Activated CD4-positive, alpha-beta T cell treated with anti-CD3 and anti-CD28 coated beads, Interleukin-2, amount 50 U/mL, for 24 hours (primary cell): ENCODE measurements at regions not wholly inside any gene's neighbourhood (a gene's known extent, or its start where the extent isn't known, plus 50 kb on each side); places are given as distances from the start of the nearest gene placed in this dataset.
"Not testable (repeated sequence)": the region's sequence is repeated elsewhere in the genome, so short reads cannot be mapped to it uniquely, and the experiment has no call there.

Source experiments
- DNase-seq, 2 donors: peaks; one replicate each; pipeline ENCODE4 v3.0.0-alpha.2; 2020; ENCODE audit warnings: low read depth in 1 of 2, low spot score in 1 of 2

- DNase-seq: no peak
Observed at GRCh38 chr10:7108141-7108540, 302.7 kb downstream of the SFMBT2 start.

GRCh38 chr10:7107285-7107684 lies 303.5 kb downstream of the SFMBT2 start:
- no peak for DNase-seq

GRCh38 chr10:7104379-7104778 lies 306.5 kb downstream of the SFMBT2 start:
- DNase-seq: not testable (repeated sequence)

GRCh38 chr10:7102557-7103349 lies 308.1 kb downstream of the SFMBT2 start:
- DNase-seq: no peak

- DNase-seq: no peak
Observed at GRCh38 chr10:7102084-7102483, 308.8 kb downstream of the SFMBT2 start.

GRCh38 chr10:7101451-7101850 lies 309.4 kb downstream of the SFMBT2 start:
- DNase-seq: no peak

GRCh38 chr10:7100032-7100702 lies 310.7 kb downstream of the SFMBT2 start:
- no peak for DNase-seq

GRCh38 chr10:7098160-7098762 lies 312.6 kb downstream of the SFMBT2 start:
- no peak for DNase-seq

GRCh38 chr10:7094781-7095180 lies 316.1 kb downstream of the SFMBT2 start:
- DNase-seq: no peak

GRCh38 chr10:7093368-7093767 lies 317.5 kb downstream of the SFMBT2 start:
- no peak for DNase-seq

- no peak for DNase-seq
Observed at GRCh38 chr10:7092603-7093002, 318.2 kb downstream of the SFMBT2 start.

- DNase-seq: no peak
Observed at GRCh38 chr10:7090529-7090928, 320.3 kb downstream of the SFMBT2 start.

GRCh38 chr10:7085913-7086589 lies 324.8 kb downstream of the SFMBT2 start:
- DNase-seq: no peak

- DNase-seq: no peak
Observed at GRCh38 chr10:7085147-7085912, 325.5 kb downstream of the SFMBT2 start.

- DNase-seq: no peak
Observed at GRCh38 chr10:7084280-7085005, 326.4 kb downstream of the SFMBT2 start.

- DNase-seq: no peak
Observed at GRCh38 chr10:7082967-7083366, 327.9 kb downstream of the SFMBT2 start.

GRCh38 chr10:7077880-7078279 lies 333.0 kb downstream of the SFMBT2 start:
- DNase-seq: no peak

- DNase-seq: no peak
Observed at GRCh38 chr10:7075851-7076250, 335.0 kb downstream of the SFMBT2 start.

GRCh38 chr10:7075110-7075509 lies 335.7 kb downstream of the SFMBT2 start:
- no peak for DNase-seq

- DNase-seq: no peak
Observed at GRCh38 chr10:7071421-7071820, 339.4 kb downstream of the SFMBT2 start.
